Glomerular endothelial cell (primary cell): ENCODE measurements at regions not wholly inside any gene's neighbourhood (a gene's known extent, or its start where the extent isn't known, plus 50 kb on each side); places are given as distances from the start of the nearest gene placed in this dataset.
A peak's percentile ranks its signal among the peaks of the same experiment; 100 is the strongest.

Experiments
- DNase-seq: peaks from one replicate; pipeline ENCODE4 v3.0.0-alpha.2; 2011; ENCODE audit warnings: low read depth, low spot score; ENCODE audit errors: extremely low read depth

- DNase-seq = peak; percentile 95
Measured at GRCh38 chr12:59839514-59839913, 243.7 kb downstream of the SLC16A7 start.

GRCh38 chr12:59843260-59843843 lies 247.5 kb downstream of the SLC16A7 start:
- no peak for DNase-seq

DNA sequence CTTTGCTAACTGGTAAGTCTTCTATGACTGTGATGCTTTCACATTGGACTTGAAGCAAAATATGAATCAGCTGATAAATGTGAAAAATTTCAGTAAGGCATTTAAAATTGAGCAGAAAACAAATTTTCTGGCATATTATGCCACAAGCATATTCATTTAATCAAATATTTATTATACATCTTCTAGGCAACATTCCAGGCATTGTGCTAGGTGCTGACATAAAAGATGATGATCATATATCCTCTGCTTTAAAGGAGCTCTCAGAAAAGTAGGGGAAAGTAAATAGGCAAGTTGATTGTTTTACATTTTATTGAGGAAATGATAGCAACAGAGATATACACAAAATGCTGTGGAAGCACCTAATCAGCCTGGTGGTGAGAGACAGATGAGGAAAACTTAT lies 248.9 kb downstream of the SLC16A7 start:
- no peak for DNase-seq

GRCh38 chr12:59845293-59845692 lies 249.5 kb downstream of the SLC16A7 start:
- no peak for DNase-seq

GRCh38 chr12:59847127-59847526 lies 251.3 kb downstream of the SLC16A7 start:
- DNase-seq = no peak

DNA sequence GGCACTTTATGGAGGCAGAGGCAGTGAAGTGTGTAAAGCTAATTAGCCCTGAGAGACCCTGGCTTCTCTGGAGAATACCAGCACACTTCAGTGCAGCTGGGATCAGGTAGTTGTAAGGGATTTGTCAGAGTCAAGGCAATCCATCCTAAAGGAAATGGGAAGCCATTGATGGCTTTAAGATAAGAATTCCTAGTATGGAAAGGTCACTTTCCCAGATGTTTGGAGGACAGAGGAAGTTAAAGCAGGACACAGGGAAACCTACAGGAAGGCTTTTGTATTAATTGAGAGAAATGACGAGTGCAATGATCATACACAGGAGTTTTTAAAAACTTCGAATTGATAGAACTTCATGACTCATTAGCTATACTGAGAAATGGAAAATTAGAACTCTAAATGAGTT lies 254.4 kb downstream of the SLC16A7 start:
- peak; percentile 44 for DNase-seq

- no peak for DNase-seq
Measured at GRCh38 chr12:59858508-59859170, 262.8 kb downstream of the SLC16A7 start.

GRCh38 chr12:59859171-59859510 lies 263.3 kb downstream of the SLC16A7 start:
- no peak for DNase-seq

GRCh38 chr12:59861635-59862034 lies 265.8 kb downstream of the SLC16A7 start:
- no peak for DNase-seq

GRCh38 chr12:59867055-59867454 lies 271.2 kb downstream of the SLC16A7 start:
- no peak for DNase-seq

- DNase-seq = no peak
Measured at GRCh38 chr12:59867689-59868088, 271.9 kb downstream of the SLC16A7 start.

GRCh38 chr12:59871779-59872178 lies 275.9 kb downstream of the SLC16A7 start:
- DNase-seq = no peak

GRCh38 chr12:59873136-59873535 lies 277.3 kb downstream of the SLC16A7 start:
- DNase-seq = no peak

- no peak for DNase-seq
Measured at GRCh38 chr12:59874781-59875180, 279.0 kb downstream of the SLC16A7 start.

DNA sequence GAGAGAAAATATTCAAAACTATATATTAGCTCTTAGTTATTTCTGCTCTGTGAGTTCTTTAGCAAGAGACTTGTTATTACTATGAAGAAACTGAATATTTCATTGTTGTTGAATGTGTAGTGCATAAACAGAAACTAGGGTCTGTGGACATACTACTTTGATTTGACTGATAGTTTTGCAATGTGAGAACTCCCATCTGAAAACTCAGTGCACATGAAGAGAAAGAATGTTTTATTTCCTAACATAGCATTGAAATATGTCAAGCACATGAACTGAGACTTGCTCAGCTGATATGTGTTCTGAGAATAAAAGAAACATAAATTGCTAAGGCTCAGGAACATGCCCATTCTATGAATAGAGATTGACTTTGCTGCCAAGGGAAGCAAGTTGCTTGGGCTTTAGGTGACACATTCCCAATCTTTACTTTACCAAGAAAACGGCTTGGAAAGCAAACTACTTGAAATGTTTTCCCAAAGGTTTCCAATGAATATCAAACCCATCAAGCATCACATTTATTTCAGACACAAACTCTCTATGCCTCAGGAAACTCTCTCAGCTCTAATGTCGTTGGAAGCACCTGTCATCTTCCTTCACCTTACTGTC lies 290.4 kb downstream of the SLC16A7 start:
- no peak for DNase-seq

DNA sequence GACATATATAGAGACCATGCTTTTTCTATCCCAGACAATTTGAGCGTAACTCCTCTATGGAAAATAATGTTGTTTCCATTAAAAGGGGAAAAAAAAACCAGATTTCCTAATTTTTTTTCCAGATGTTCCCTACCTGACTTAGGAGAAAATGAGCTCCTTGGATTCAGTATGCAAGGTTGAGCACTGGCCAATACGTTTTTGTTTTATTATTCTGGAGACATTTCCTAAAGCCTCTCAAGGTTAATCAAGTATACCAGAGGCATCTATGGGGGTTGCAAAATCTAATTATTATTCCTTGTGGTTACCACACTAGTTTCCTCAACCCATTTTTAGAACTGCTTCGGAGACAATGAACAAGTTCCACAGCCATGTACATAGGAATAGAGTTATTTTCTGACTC lies 291.3 kb downstream of the SLC16A7 start:
- DNase-seq = no peak

DNA sequence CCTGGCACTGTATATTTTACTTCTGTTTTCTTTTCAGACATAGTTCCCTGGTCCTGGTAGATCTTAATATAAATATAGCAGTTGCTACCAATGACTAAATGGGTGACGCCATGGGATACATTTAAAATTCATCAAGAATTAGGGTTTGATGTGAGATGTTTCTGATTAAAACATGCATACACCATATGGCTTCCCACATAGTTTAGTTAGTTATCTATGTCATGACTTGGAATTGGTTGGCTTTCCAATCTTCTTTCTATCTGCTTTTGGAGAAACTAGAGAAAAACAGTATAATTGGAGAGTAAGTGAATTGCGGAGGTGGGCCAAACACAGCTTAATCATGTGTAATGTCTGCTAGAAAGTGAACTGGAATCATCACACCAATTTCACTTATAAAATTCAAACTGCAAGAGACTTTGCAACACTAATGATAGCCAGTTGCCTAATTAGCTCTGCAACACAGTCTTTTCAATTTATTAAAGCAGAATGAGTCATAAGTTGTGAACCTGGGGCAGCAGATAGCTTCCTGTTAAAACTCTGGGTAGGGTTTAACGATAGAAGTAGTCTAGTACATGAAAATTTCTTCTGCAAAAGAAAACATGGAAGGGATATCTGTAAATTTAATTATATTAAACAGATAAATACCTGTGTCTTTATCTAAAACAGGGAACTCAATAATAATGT lies 295.2 kb downstream of the SLC16A7 start:
- no peak for DNase-seq

DNA sequence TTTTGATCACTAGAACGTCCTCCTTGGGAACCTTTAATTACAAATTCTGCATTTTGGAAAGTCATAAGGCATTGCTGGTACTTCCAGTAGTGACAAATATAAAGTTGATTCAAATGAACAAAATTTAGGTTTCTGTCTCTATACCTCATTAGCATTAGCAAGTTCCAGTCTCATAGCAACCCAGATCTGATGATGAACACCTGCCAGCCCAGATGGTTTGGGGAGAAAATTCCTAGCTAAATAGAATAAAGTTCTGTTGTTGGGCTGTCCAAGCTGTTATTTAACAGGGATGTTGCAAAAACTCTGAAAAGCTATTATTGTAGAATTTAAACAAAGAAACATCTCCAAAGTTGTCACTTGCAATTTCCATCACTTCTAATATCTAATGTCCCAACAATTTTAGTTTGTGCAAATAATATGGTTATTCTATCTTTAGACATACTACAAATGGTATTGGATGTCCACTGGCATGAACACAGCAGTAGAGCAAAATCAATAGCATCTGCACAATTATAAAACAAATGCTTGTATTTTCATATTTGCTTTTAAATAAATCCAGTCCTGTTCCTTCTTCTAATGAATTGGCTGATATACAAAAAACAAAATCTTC lies 299.4 kb downstream of the SLC16A7 start:
- no peak for DNase-seq

- DNase-seq = no peak
Measured at GRCh38 chr12:59904874-59905521, 309.2 kb downstream of the SLC16A7 start.

DNA sequence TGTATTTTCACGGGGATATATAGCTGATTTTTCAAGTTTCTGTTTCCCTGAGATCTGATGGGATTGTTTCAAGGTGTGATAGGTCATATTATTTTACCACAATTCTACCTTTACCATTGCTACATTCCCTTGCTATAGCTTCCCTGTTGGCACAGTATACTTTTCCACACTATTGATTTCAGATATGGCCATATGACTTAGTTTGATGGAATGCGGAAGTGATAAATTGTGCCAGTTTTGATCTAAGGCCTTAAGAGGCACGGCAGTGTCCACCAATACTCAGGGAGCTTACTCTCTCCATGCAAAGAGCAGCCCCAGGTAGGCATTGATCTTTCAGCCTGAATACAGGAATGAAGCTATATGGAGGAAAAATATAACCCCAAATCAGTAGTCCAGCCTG lies 315.7 kb downstream of the SLC16A7 start:
- DNase-seq = no peak

GRCh38 chr12:59916988-59917387 lies 321.2 kb downstream of the SLC16A7 start:
- DNase-seq = no peak
